ENCODE measurements at regions not wholly inside any gene's neighbourhood (a gene's known extent, or its start where the extent isn't known, plus 50 kb on each side); places are given as distances from the start of the nearest gene placed in this dataset.

- TF ChIP-seq NR2C2 (CRISPR knock-in tag; IDR thresholded peaks at IDR 0.05; ENCODE audit: borderline replicate concordance) (no peak), CTCF (CRISPR knock-in tag; IDR thresholded peaks at IDR 0.05) (no peak)
Measured at GRCh38 chr18:72444111-72444797, 99.9 kb downstream of the CBLN2 start.

All from HepG2 (cell line).